SKM-1 treated with dmso at 0.1 percent for 144 hours (cell line): ENCODE measurements at regions not wholly inside any gene's neighbourhood (a gene's known extent, or its start where the extent isn't known, plus 50 kb on each side); places are given as distances from the start of the nearest gene placed in this dataset.

ENCODE experiments used
- DNase-seq: peaks from one replicate; lab custom pipeline; 2025; ENCODE audit not compliant: unreplicated experiment; lab: John Stamatoyannopoulos, UW

GRCh38 chr2:219769090-219769910 lies 141.9 kb downstream of the SLC4A3 start:
- no peak for DNase-seq

- DNase-seq = no peak
These were observed 144.7 kb downstream of the SLC4A3 start for GRCh38 chr2:219772103-219772635.

GRCh38 chr2:219772697-219773096 lies 145.3 kb downstream of the SLC4A3 start:
- DNase-seq = no peak

- no peak for DNase-seq
These were observed 148.1 kb downstream of the SLC4A3 start for GRCh38 chr2:219775506-219775905.

- no peak for DNase-seq
These were observed 150.0 kb downstream of the SLC4A3 start for GRCh38 chr2:219777388-219777787.

GRCh38 chr2:219778189-219778588 lies 150.8 kb downstream of the SLC4A3 start:
- DNase-seq = no peak

- DNase-seq = no peak
These were observed 155.4 kb downstream of the SLC4A3 start for GRCh38 chr2:219782737-219783348.

- DNase-seq = no peak
These were observed 156.0 kb downstream of the SLC4A3 start for GRCh38 chr2:219783359-219783975.

- no peak for DNase-seq
These were observed 156.7 kb downstream of the SLC4A3 start for GRCh38 chr2:219784178-219784577.

GRCh38 chr2:219789476-219789875 lies 162.0 kb downstream of the SLC4A3 start:
- DNase-seq = no peak

- DNase-seq = no peak
These were observed 165.0 kb downstream of the SLC4A3 start for GRCh38 chr2:219792446-219792845.

GRCh38 chr2:219798430-219798829 lies 171.0 kb downstream of the SLC4A3 start:
- DNase-seq = no peak

- no peak for DNase-seq
These were observed 175.9 kb downstream of the SLC4A3 start for GRCh38 chr2:219803294-219803693.

GRCh38 chr2:219810895-219811294 lies 183.5 kb downstream of the SLC4A3 start:
- DNase-seq = no peak

GRCh38 chr2:219812672-219813071 lies 185.2 kb downstream of the SLC4A3 start:
- DNase-seq = no peak

GRCh38 chr2:219820767-219821166 lies 193.3 kb downstream of the SLC4A3 start:
- DNase-seq = no peak

- DNase-seq = no peak
These were observed 196.1 kb downstream of the SLC4A3 start for GRCh38 chr2:219823574-219823973.

GRCh38 chr2:219824996-219825395 lies 197.6 kb downstream of the SLC4A3 start:
- DNase-seq = no peak

- DNase-seq = no peak
These were observed 200.7 kb downstream of the SLC4A3 start for GRCh38 chr2:219828127-219828526.

GRCh38 chr2:219829667-219830352 lies 202.4 kb downstream of the SLC4A3 start:
- no peak for DNase-seq

GRCh38 chr2:219830353-219830738 lies 202.9 kb downstream of the SLC4A3 start:
- DNase-seq = no peak
